Naive thymus-derived CD4-positive, alpha-beta T cell (primary cell): ENCODE measurements at regions not wholly inside any gene's neighbourhood (a gene's known extent, or its start where the extent isn't known, plus 50 kb on each side); places are given as distances from the start of the nearest gene placed in this dataset.
A peak's percentile ranks its signal among the peaks of the same experiment; 100 is the strongest.

Experiments
- ATAC-seq: fragments of 150-1000 bp; cut with Tn5 transposase; 2 replicates; pipeline ENCODE4 v1.10.0; 2021; ENCODE audit warnings: mild to moderate bottlenecking, moderate library complexity
- CTCF ChIA-PET: fragments of 350-600 bp; sonication (Branson Sonifier 250); formaldehyde crosslinking; loops from one replicate; lab custom pipeline; 2021; ENCODE audit warnings: antibody characterized with exemption; lab: Charles Lee
- POLR2A ChIA-PET: fragments of 350-600 bp; sonication (Branson Sonifier 250); formaldehyde crosslinking; loops from one replicate; lab custom pipeline; 2021; ENCODE audit warnings: antibody characterized with exemption, inconsistent platforms; lab: Charles Lee
- DNase-seq, 9 donors: peaks; one replicate each; pipeline versions ENCODE4 v3.0.0 to v3.0.0-alpha.2; 2020 to 2022; ENCODE audit warnings: mixed read lengths in 1 of 9
- H3K27ac ChIP-seq: one replicate; pipeline ENCODE4 v1.7.0; 2013; ENCODE audit warnings: mild to moderate bottlenecking, low read depth, low read length, moderate library complexity
- H3K27me3 ChIP-seq, 2 donors: one replicate each; pipeline ENCODE4 v1.7.0; 2013; ENCODE audit warnings: low read length in 2 of 2, mild to moderate bottlenecking in 2 of 2, moderate library complexity in 2 of 2; ENCODE audit not compliant: control insufficient read depth in 2 of 2, insufficient read depth in 2 of 2
- H3K36me3 ChIP-seq, 3 experiments: 1 replicate in 2 of 3; 2 replicates in 1 of 3; pipeline ENCODE4 v1.7.0; 2013; ENCODE audit warnings: low read length in 3 of 3, mild to moderate bottlenecking in 3 of 3, moderate library complexity in 1 of 3; ENCODE audit not compliant: insufficient read depth in 3 of 3, control insufficient read depth in 2 of 3
- H3K4me1 ChIP-seq, 2 donors: one replicate each; pipeline ENCODE4 v1.7.0; 2013; ENCODE audit warnings: low read length in 2 of 2, mild to moderate bottlenecking in 2 of 2, moderate library complexity in 1 of 2; ENCODE audit not compliant: control insufficient read depth in 2 of 2, insufficient read depth in 2 of 2
- H3K4me3 ChIP-seq: 2 replicates; pipeline ENCODE4 v1.7.0; 2013; ENCODE audit warnings: mild to moderate bottlenecking, low read length
- H3K9me3 ChIP-seq, 3 experiments: 1 replicate in 2 of 3; 2 replicates in 1 of 3; pipeline ENCODE4 v1.7.0; 2013; ENCODE audit warnings: low read length in 3 of 3; ENCODE audit not compliant: control insufficient read depth in 2 of 3
- H3K27ac Mint-ChIP-seq, 9 donors: one replicate each; pipeline ENCODE4 v1.8.0; 2020 to 2022; ENCODE audit warnings: mixed read lengths in 9 of 9, mild to moderate bottlenecking in 8 of 9, moderate library complexity in 5 of 9, inconsistent platforms in 2 of 9
- H3K27me3 Mint-ChIP-seq, 5 donors: one replicate each; pipeline ENCODE4 v1.8.0; 2021 to 2022; ENCODE audit warnings: mixed read lengths in 5 of 5, mild to moderate bottlenecking in 1 of 5
- H3K36me3 Mint-ChIP-seq, 5 donors: one replicate each; pipeline ENCODE4 v1.8.0; 2020 to 2022; ENCODE audit warnings: mixed read lengths in 5 of 5, mild to moderate bottlenecking in 3 of 5, inconsistent platforms in 1 of 5
- H3K4me1 Mint-ChIP-seq, 7 donors: one replicate each; pipeline ENCODE4 v1.8.0; 2020 to 2022; ENCODE audit warnings: mixed read lengths in 7 of 7, mild to moderate bottlenecking in 3 of 7, inconsistent platforms in 1 of 7
- H3K4me3 Mint-ChIP-seq, 10 donors: one replicate each; pipeline ENCODE4 v1.8.0; 2020 to 2022; ENCODE audit warnings: mild to moderate bottlenecking in 10 of 10, mixed read lengths in 10 of 10, moderate library complexity in 6 of 10, inconsistent platforms in 2 of 10
- H3K9me3 Mint-ChIP-seq, 11 donors: one replicate each; pipeline ENCODE4 v1.8.0; 2020 to 2022; ENCODE audit warnings: mixed read lengths in 11 of 11, mild to moderate bottlenecking in 4 of 11, inconsistent platforms in 1 of 11, moderate library complexity in 1 of 11
- intact Hi-C, 2 donors: fragments of 100-400 bp; cut with micrococcal nuclease; formaldehyde crosslinking; loops; one replicate each; pipeline ENCODE4 v1.15.1; 2023

- Histone ChIP-seq H3K27me3 (no peaks in the 10 kb centered on the region), H3K4me1 (no peaks in the 10 kb centered on the region), H3K27ac (no peak overlapping the region), H3K9me3 (no peaks in the 10 kb centered on the region), H3K36me3 (no peaks in the 10 kb centered on the region), H3K4me3 (no peak overlapping the region)
- Mint-ChIP-seq H3K4me1 (no peaks in the 10 kb centered on the region), H3K27me3 (no peaks in the 10 kb centered on the region), H3K36me3 (no peaks in the 10 kb centered on the region), H3K9me3 (peaks cover 0 to 4% (median 0%) of the 10 kb centered on the region in 11 donors), H3K4me3 (no peak overlapping the region), H3K27ac (no peak overlapping the region)
- POLR2A ChIA-PET: no interaction called here
- CTCF ChIA-PET: no interaction called here
- DNase-seq: peak in 1 of 9 donors; percentile 20
- no peak for ATAC-seq
- intact Hi-C loops: no loop called here
Measured at GRCh38 chr4:110970642-110971041, 347.8 kb upstream of the PITX2 start.

GRCh38 chr4:110975338-110975737, 352.5 kb upstream of the PITX2 start:
- Histone ChIP-seq H3K9me3 (no peaks in the 10 kb centered on the region), H3K36me3 (no peaks in the 10 kb centered on the region), H3K4me3 (no peak overlapping the region), H3K4me1 (no peaks in the 10 kb centered on the region), H3K27me3 (no peaks in the 10 kb centered on the region), H3K27ac (no peak overlapping the region)
- Mint-ChIP-seq H3K4me1 (no peaks in the 10 kb centered on the region), H3K4me3 (no peak overlapping the region), H3K9me3 (peaks cover 0 to 5% (median 0%) of the 10 kb centered on the region in 11 donors), H3K27ac (no peak overlapping the region), H3K36me3 (no peaks in the 10 kb centered on the region), H3K27me3 (no peaks in the 10 kb centered on the region)
- POLR2A ChIA-PET: no interaction called here
- DNase-seq: no peak
- intact Hi-C loops: no loop called here
- ATAC-seq: no peak
- CTCF ChIA-PET: no interaction called here

- ChIA-PET CTCF (no interaction called here), POLR2A (no interaction called here)
- intact Hi-C loops: no loop called here
- Mint-ChIP-seq H3K9me3 (peaks cover 0 to 5% (median 0%) of the 10 kb centered on the region in 11 donors), H3K36me3 (no peaks in the 10 kb centered on the region), H3K4me3 (no peak overlapping the region), H3K27ac (no peak overlapping the region), H3K27me3 (no peaks in the 10 kb centered on the region), H3K4me1 (no peaks in the 10 kb centered on the region)
- H3K4me3 ChIP-seq: no peak overlapping the region
- DNase-seq: no peak
- no peak overlapping the region for H3K27ac ChIP-seq
- no peaks in the 10 kb centered on the region for H3K27me3 ChIP-seq
- no peaks in the 10 kb centered on the region for H3K9me3 ChIP-seq
- no peak for ATAC-seq
- H3K4me1 ChIP-seq: no peaks in the 10 kb centered on the region
- H3K36me3 ChIP-seq: no peaks in the 10 kb centered on the region
Measured at GRCh38 chr4:110977554-110977953, 354.7 kb upstream of the PITX2 start.

- Mint-ChIP-seq H3K27me3 (no peaks in the 10 kb centered on the region), H3K9me3 (peaks cover 0 to 5% (median 0%) of the 10 kb centered on the region in 11 donors), H3K4me1 (no peaks in the 10 kb centered on the region), H3K27ac (no peak overlapping the region), H3K4me3 (no peak overlapping the region), H3K36me3 (no peaks in the 10 kb centered on the region)
- DNase-seq (no peak), ATAC-seq (no peak)
- POLR2A ChIA-PET: no interaction called here
- Histone ChIP-seq H3K36me3 (no peaks in the 10 kb centered on the region), H3K27me3 (no peaks in the 10 kb centered on the region), H3K4me3 (no peak overlapping the region), H3K9me3 (no peaks in the 10 kb centered on the region), H3K27ac (no peak overlapping the region), H3K4me1 (no peaks in the 10 kb centered on the region)
- CTCF ChIA-PET: no interaction called here
- intact Hi-C loops: no loop called here
Measured at GRCh38 chr4:110978761-110979160, 355.9 kb upstream of the PITX2 start.

GRCh38 chr4:110982486-110982885, 359.6 kb upstream of the PITX2 start:
- no peaks in the 10 kb centered on the region for H3K4me1 Mint-ChIP-seq
- no peak overlapping the region for H3K27ac ChIP-seq
- CTCF ChIA-PET: no interaction called here
- H3K27ac Mint-ChIP-seq: no peak overlapping the region
- DNase-seq (no peak), ATAC-seq (no peak)
- intact Hi-C loops: no loop called here
- no peaks in the 10 kb centered on the region for H3K4me1 ChIP-seq
- peaks cover 0 to 5% (median 0%) of the 10 kb centered on the region in 11 donors for H3K9me3 Mint-ChIP-seq
- no peaks in the 10 kb centered on the region for H3K9me3 ChIP-seq
- no peak overlapping the region for H3K4me3 Mint-ChIP-seq
- no peaks in the 10 kb centered on the region for H3K36me3 Mint-ChIP-seq
- H3K27me3 Mint-ChIP-seq: no peaks in the 10 kb centered on the region
- POLR2A ChIA-PET: no interaction called here
- H3K27me3 ChIP-seq: no peaks in the 10 kb centered on the region
- H3K4me3 ChIP-seq: no peak overlapping the region
- H3K36me3 ChIP-seq: no peaks in the 10 kb centered on the region

DNA sequence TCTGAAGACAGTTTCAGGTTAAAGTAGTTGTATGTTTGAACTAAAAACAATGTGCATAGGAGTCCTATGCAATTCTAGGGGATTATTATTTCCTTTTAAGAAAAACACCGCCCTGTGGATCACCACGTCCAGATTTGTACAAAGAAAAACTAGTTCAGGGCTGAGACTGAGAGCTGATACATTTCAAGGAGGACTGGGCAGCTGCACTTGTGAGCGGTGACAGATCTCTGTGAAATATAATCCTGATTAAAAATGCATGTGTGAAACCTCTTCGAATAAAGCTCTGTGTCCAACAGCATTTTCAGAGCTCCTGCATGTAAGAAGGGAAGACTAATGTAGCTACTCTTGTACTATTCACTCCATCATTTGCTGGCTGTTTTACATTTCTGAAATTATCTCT, 365.8 kb upstream of the PITX2 start:
- no peak for DNase-seq
- peaks cover 0 to 6% (median 0%) of the 10 kb centered on the region in 11 donors for H3K9me3 Mint-ChIP-seq
- intact Hi-C loops: no loop called here
- CTCF ChIA-PET: no interaction called here
- H3K27me3 Mint-ChIP-seq: no peaks in the 10 kb centered on the region
- H3K4me1 ChIP-seq: no peaks in the 10 kb centered on the region
- H3K4me1 Mint-ChIP-seq: no peaks in the 10 kb centered on the region
- no peak overlapping the region for H3K27ac Mint-ChIP-seq
- H3K27ac ChIP-seq: no peak overlapping the region
- ATAC-seq: no peak
- H3K36me3 Mint-ChIP-seq: no peaks in the 10 kb centered on the region
- H3K4me3 Mint-ChIP-seq: no peak overlapping the region
- no peaks in the 10 kb centered on the region for H3K36me3 ChIP-seq
- H3K4me3 ChIP-seq: no peak overlapping the region
- POLR2A ChIA-PET: no interaction called here
- no peaks in the 10 kb centered on the region for H3K27me3 ChIP-seq
- no peaks in the 10 kb centered on the region for H3K9me3 ChIP-seq

GRCh38 chr4:110989125-110989524, 366.2 kb upstream of the PITX2 start:
- DNase-seq: no peak
- H3K27me3 ChIP-seq: no peaks in the 10 kb centered on the region
- Mint-ChIP-seq H3K27ac (no peak overlapping the region), H3K27me3 (no peaks in the 10 kb centered on the region), H3K4me1 (no peaks in the 10 kb centered on the region), H3K4me3 (no peak overlapping the region), H3K36me3 (no peaks in the 10 kb centered on the region), H3K9me3 (peaks cover 0 to 6% (median 0%) of the 10 kb centered on the region in 11 donors)
- no peak overlapping the region for H3K27ac ChIP-seq
- CTCF ChIA-PET: no interaction called here
- no peaks in the 10 kb centered on the region for H3K4me1 ChIP-seq
- no peaks in the 10 kb centered on the region for H3K9me3 ChIP-seq
- POLR2A ChIA-PET: no interaction called here
- no peak for ATAC-seq
- intact Hi-C loops: no loop called here
- no peaks in the 10 kb centered on the region for H3K36me3 ChIP-seq
- no peak overlapping the region for H3K4me3 ChIP-seq
